ENCODE measurements at regions not wholly inside any gene's neighbourhood (a gene's known extent, or its start where the extent isn't known, plus 50 kb on each side); places are given as distances from the start of the nearest gene placed in this dataset.

DNA sequence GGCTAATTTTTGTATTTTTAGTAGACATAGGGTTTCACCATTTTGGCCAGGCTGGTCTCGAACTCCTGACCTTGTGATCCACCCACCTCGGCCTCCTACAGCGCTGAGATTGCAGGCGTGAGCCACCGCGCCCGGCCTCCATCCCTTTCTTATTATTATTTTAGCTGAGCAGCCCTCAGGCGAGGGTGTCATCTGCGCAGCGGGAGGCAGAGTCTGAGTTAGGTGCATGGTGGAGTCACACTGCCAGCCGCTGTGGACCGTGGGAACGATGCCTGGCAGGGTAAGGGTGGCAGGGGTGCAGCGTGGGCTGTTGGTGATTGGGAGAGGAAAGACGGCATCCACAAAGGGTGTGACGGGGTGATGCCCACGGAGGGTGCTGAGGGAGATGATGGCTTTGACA, 491.8 kb upstream of the FAT1 start:
- TF ChIP-seq YY1 (IDR thresholded peaks at IDR 0.05; ENCODE audit: insufficient read depth, insufficient read length) = no peak
- no peak for TF ChIP-seq SUZ12 (IDR thresholded peaks at IDR 0.05; ENCODE audit: extremely low read depth, insufficient read depth, insufficient read length)
- TF ChIP-seq ZNF274 (IDR thresholded peaks at IDR 0.05; ENCODE audit: low read depth, low read length) = no peak

All from NT2/D1 (cell line).